Anterior cingulate cortex (tissue), 58 donors: ENCODE measurements at regions not wholly inside any gene's neighbourhood (a gene's known extent, or its start where the extent isn't known, plus 50 kb on each side); places are given as distances from the start of the nearest gene placed in this dataset.
A peak's percentile ranks its signal among the peaks of the same experiment; 100 is the strongest.

ENCODE experiments used
- DNase-seq, 58 donors: peaks; one replicate each; lab custom pipeline; 2025; lab: John Stamatoyannopoulos, UW

DNA sequence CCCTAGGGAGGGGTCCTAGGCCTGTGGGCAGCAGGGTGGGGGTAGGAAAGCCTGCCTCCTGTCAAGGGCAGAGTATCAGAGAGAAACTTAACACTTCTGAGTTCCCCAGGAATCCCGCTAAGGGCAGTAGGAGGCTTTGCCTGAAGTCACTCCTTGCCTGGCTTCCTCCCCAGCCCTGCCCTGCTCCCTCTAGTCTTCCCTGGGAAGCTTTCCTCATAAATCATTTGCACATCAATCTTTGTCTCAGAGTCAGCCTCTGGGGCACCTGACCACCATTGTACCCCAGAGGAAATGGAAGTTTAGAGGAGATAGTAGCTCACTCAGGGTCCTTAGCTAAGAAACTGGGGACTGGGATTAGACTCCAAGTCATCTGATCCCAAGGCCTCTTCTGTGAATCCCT, 129.4 kb upstream of the TLE3 start:
- DNase-seq, result no peak

DNA sequence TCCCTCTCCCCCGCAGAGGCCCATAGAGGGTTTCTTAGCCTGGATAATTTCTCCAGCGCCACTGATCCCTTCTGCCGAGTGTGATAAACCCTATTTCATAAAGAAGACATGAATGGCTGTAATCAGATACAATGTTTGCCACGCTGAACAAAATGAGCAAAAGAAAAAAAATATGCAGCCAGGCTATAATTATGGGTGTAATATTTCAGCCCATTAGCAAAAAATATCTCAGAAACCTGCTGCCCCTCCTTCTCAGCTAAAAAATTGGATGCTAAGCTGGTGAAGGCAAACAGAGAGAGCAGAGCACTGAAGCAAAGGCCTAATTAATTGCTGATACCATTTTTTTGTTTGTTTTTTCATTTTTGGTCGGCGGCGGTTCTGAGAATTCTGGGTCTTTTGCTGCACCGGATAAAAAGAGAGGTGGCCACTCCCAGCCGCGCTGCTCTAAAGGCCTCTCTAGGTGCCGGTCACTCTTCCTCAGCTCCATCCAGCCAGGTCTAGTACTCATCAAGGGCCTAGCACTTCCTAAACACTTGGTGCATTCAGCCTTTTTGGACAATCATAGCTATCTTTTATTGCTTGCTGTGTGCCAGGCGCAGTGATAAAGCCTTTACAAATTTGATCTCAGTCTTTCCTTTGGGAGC, 128.7 kb upstream of the TLE3 start:
- DNase-seq, result no peak

DNA sequence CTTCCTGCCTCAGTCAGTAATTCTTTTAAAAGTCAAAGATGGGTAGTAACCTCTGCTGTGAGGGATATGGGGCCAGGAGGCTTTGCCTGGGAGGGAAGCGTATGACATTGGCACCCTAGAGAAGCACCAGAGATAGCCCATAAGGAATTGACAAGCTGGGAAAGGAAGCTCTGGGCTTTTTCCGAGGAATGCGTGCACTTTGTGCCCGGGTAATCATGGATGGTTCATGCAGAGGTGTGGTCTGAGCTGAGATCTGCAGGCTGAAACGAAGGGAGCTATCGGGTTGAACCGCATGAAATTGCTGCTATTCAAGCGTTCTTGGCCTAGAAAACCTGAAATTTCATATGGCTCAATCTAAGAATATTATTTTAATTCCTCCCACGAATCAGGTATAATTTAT, 127.7 kb upstream of the TLE3 start:
- no peak for DNase-seq

DNA sequence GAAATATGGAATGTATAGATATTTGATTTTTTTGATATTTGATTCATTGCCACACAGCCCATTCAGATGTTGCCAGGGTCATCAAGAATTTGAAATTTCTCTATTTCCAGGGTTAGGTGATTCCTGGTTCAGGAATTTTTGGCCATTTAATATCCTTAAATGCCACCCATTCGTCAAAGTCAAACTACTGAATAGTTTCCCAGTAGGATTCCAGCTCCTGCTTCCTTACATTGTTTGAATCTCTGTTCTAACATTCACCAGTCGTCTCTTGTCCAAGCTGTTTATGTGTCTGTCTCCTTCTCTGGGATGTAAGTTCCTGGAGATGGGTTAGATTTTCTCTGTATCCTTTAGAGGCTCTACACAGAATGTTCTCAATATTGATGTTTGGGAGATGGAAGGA, 124.9 kb upstream of the TLE3 start:
- DNase-seq, result no peak

DNA sequence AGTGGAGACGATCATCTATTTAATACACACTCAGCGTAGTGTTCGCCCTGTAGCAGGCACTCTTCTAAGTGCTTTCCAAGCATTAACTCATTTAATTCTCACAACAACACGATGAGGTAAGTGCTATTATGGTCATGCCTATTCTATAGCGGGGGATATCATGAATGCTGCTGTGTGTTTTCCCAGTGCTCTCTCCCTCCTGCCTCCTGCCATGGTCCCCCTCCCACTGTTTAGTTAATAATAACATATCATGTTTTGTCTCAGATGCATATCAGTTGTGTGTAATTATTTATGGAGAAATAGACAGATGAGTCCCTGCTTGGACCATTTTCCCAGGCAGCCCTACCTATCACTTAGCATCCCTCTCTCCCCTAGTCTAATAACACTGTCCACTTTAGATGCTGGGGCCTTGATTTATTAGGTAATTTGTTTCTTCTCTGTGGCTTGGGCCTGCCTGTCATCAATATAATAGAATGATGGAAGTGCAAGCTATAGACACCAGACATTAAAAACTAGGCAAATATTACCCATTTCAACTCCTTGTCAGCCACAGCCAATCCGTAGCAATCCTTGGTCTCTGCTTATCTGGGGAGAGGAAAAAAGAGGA, 122.9 kb upstream of the TLE3 start:
- DNase-seq, result no peak

DNA sequence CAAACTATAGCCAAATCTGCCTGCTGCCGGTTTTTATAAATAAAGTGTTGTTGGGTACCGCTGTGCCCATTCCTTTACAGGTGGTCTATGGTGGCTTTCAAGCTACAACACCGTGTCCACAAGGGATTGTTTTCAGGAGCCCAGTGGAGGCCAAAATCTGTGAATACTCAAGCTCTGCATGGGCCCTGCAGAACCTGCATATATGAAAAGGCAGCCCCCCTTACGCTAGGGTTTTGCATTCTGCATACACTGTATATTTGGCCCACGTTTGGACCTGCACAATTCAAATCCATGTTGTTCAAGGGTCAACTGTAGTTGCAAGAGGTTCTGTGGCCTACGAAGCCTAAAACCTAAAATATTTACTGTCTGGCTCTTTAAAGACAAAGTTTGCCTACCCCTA, 122.2 kb upstream of the TLE3 start:
- no peak for DNase-seq

DNA sequence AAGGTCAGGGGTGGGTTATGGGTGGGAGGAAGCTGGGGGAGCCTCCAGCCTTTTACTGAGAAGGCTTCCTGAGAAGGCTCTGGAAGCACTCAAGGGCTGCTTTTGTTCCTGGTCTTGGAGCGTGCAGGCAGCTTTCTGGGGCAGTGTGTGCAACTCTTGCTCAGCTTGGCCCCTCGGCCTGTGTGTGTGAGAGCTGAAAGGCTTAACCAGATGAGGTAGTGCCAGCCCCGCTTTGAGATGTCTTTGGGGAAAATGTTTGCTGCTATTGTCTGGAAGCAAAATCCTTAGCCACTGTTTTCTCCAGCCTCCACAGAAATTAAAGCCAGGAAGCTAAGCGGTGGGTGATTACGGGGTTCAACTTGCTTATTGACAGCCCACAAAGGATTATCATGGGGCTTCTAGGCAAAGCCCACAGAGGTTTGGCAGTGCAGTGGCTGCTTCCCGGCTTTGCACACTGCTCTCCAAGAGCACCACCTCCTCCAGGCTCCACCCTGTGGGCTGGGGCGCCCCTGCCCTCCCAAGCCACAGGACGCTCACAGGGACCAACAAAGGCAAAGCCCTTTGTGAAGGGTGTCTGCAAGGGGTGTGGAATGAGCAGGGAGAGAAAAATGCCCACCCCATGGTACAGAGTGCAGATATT, 121.7 kb upstream of the TLE3 start:
- peak in 17 of 58 donors; percentile 2 to 82 (median 17) for DNase-seq

DNA sequence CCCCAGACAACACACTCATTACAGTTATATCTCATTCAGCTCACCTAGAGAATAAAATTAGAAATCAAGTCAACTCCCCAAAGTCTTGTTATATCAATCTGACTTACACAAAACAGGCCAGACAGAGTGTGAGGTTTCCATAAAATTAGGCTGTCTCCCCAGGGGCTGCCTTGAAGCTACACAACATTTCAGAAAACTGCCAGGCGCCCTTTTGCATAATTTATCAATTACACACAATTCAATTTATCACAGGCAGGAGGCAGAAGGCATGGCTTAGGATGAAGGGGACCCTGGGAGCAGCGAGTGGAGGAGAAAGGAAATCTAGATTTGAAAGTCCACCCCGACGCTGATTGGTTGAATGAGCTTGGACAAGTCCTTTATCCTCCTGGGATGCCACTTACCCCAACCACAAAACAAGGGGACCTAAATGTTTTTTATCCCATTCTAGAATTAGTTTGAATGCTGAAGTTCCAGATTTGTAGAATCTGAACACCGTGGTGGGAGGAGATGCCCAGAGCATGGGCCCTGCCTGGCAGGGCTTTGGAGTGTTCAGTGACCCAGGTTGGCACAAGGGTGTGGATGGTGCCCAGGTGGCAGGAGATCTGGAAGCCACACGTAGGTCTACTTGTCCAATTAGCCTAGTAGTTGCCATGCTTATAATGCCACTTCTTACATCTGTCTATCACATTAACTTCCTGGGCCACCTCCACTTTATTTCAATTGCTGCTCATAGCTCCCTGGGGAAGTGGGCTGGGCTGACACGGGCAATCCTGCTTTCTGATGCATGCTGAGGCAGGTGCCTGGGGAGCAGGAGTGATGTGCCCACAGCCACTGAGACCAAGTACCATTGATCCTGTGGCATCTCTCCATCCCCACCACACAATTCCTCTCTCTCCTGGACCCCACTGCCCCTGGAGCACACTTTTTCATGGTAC, 119.8 kb upstream of the TLE3 start:
- DNase-seq, result no peak

DNA sequence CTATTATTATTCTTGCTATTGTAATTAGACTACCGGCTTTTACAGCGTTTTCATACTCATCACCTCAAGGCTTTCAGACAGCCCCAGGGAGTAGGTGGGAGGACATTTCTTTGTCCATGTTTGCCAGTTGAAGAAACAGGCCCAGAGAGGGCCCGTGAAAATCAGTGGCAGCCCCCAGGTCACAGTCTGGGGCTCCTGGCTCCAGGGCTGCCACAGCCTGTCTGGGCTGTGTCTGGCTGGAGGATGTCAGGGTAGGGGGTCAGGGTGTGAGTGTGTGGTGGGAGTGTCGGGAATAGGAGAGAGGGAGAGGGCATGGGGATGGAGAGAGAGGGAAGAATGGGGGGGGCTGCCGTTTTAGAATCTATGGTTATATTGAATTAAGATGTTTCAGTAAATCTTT, 118.2 kb upstream of the TLE3 start:
- DNase-seq, result no peak

DNA sequence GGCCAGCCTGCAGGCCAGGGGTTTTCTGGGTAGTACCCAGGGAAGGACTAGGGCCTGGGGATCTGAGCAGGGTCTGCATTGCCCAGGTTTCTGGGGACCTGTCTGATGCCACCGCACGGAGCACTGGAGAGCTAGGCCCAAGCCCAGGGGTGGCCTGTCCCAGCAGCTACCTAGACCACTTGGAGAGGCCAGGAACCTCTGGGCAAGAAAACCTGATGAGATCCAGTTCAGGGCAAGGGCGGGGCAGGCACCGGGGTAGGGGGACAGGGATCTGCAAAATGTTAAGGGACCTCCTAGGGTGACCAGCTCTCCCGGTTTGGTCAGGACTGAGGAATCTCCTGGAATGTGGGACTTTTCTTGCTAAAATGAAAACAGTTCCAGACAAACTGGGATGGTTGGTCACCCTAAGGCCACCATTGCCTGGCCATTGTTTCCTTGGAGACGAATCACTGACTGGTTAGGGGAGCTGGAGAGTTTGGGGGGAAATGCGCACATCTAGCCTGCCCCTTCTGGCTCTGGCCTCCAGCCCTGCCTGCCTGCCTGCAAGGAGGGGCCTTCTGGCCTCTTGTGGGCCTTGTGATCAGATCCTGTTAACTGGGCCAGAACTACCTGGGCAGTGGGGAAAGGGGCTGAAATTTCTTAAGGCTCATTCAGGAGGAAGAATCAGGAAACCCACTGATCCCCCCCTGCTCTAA, 117.4 kb upstream of the TLE3 start:
- DNase-seq, result no peak

DNA sequence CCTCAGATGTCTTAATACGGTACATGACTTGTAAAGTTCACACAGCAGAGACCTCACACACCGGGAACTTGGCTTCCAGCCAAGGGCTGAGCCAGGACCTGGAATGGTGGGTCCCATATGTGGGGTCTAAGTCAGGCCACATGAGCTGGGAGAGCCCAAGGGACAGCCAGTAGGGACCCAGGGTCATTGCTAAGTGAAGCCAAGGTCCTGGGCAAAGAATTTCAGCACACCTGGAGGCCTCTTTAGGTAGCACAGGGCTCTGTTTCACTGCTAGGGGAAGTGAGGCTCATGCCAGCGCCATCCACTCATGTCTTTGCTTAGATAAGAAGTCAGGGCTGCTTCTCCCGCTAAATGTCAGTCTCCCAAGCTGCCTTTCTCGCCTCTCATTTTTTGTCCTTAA, 116.6 kb upstream of the TLE3 start:
- no peak for DNase-seq

DNA sequence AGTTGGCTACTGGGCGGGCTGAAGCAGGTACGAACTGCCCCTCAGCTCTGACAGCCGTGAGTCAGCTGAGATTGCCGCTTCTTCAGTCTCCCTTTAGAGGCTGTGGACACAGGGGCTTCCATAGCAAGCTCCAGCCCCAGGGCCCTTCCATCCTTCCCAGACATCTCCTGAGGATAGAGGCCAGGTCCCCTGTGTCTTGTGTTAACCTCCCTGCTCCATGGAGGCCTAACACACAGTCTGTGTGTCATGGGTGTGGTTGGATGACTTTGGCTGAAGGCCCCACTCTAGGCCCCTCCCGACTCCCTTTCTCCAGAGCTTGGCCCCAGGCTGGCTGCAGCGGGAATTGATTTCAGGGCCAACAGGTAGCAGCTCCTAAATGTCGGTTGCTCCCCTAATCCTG, 116.1 kb upstream of the TLE3 start:
- DNase-seq, result no peak

DNA sequence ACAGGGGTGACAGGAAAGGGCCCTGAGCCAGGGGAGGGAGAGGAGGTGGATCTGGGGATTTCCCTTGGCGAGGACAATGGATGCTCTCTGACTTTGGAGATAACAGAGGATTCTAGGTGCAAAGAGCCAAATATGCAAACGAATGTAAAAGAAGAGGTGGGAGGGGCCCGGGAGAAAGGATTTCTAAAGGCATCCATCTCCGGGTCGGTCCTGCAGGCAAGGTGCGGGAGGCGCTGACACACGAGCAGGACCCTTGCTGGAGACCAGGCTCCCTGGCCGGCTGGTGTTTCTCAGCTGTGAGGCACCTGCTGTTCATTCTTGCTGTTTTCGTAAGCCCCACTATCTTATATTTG, 115.2 kb upstream of the TLE3 start:
- no peak for DNase-seq

DNA sequence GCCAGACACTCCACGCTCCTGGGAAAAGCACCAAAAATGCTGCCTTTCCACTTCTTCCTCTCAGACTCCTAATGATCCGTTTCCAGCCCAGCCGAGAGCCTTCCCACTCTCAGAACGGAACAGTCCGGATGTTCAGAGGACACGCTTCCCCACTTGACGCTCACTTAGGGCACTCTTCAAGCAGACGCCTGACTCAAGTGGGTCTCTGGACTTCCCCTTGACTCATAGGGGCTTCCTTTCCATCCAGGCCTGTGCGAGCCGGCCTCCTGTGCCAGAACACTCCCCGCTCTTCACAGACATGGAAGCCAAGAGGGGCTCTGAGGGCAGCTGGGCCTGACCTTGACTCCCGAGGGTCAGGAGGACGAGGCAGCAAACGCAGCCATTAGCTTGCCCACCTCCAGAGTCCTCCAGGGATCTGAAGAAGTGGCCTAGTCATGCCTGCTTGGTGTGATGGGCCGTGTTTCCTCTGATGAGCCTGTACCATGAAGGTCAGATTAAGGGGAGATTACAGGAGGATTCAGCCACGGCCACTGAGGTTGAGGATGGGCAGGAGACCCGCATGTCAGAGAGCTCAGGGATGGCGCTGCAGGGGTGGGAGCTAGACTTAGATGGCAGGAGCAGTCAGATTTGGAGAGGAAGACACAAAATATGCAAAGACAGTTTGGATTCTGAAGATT, 114.7 kb upstream of the TLE3 start:
- no peak for DNase-seq

DNA sequence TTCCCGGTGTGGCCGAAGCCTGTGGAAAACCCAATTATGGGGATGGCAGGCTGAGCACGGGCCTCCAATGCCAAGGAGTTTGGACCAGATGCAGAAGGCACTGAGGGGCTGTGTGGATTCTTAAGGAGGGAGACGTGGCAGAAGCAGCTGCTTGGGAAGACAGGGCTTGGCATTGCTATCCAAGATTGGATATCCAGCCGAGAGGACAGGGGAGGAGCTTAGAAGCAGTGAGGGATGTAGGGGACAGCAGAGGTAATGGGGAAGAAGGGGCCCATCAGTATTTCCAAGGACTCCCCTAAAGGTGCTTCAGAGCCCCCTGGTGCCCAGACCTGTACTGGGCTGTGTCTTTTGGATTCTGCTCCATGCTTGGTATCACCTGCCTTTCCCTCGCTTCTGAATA, 112.8 kb upstream of the TLE3 start:
- DNase-seq, result no peak

DNA sequence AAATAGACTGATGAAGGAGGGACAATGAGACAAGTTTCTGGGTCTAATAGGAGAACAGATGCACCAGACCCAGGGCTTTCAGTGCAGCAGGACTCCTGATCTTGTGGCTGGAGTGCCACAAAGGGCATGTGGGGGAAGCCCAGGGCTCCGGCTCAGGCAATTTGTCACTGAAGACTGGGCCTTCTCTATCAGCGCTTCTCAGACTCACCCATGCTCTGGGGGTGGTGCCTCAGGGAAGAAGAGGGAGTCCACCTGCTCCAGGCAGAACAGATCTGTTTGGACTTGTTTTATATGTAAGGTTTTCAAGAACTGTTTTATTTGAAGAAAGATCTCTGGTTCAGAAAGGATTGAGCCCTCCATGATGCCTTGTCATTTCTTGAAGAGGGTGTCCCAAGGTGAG, 112.4 kb upstream of the TLE3 start:
- DNase-seq, result no peak

DNA sequence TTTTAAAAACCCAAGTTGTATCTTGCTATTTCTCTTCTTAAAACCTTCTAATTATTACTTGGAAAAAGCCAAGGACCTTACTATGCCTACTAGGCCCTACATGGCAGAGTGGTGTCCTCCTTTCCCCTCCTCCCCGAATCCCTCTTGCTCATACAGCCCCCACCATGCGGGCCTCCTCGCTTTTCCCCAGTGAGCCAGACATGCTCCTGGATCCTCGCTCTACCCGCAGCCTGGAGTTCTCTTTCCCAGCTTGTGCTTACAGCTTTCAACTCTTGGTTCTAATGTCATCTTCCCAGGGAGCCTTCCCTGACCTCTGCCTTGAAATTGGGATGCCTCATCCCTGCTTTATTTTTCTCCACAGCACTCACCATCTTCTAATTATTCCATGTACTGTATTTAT, 111.8 kb upstream of the TLE3 start:
- DNase-seq, result no peak

DNA sequence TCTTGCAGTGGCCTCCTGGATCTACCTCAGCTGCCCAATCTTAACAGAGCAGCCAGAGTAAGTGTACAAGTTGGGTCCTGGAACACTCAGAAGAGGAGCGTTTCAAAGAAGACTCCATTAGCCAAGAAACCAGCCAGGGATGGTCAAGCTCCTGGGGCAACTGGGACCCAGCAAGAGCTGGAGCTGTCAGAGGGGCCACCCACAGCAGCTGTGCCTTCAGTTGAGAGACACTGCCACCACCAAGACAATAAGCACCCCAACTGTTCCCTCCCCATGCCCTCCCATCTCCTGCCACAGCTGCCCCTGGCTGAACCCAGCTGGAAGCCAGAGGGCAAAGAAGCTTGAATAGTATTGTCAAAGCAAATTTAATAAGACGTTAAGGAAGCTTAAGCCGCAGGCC, 110.6 kb upstream of the TLE3 start:
- DNase-seq, result no peak

DNA sequence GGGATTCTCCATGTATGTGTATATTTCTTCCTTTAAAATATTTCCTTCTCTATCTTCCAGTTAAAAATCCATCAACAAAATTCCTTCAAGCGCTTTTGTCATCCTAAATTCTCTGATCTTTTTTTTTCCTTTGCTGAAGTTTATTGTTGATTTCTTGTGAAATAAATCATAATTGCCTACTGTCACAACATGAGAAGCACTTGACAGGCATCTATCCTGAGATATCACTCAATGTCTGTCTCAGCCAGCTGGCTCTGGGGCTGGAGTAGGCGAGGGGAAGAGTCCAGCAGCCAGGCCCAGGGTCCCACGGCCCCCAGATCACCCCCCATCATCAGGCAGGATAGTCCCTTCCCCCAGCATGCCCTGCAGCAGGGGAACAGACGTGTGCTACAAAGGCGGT, 109.0 kb upstream of the TLE3 start:
- DNase-seq, result no peak

DNA sequence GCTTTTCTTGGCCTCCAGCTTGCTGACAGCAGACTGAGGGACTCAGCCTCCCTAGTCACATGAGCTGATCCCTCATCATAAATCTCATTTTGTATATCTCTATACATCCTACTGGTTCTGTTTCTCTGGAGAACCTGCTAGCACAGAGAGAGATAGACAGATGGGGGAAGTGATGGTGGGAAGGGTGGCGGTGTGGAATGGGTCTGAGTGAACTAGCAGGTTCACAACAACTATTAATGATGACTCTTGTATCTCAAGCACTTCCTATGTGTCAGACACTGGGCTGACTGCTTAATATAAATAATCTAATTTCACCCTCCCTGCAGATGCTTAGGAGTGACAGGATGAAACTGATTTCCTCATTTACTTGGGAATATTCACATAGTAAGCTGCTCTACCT, 106.9 kb upstream of the TLE3 start:
- no peak for DNase-seq
